ENCODE measurements at regions not wholly inside any gene's neighbourhood (a gene's known extent, or its start where the extent isn't known, plus 50 kb on each side); places are given as distances from the start of the nearest gene placed in this dataset.

GRCh38 chr2:30368258-30368657, 78.8 kb upstream of the LCLAT1 start:
- no peak overlapping the region for H3K4me3 ChIP-seq (ENCODE audit: low read length)
- 74% methylated on average over 5 of the region's 5 CpGs for WGBS
- H3K27ac ChIP-seq (ENCODE audit: low read length): no peak overlapping the region
- DNase-seq: no peak
- peaks cover 3% of the 10 kb centered on the region for H3K4me1 ChIP-seq (ENCODE audit: control insufficient read depth, insufficient read depth, low read length)
- no peak for ATAC-seq
- no peaks in the 10 kb centered on the region for H3K9me3 ChIP-seq (ENCODE audit: control insufficient read depth, low read length)
- intact Hi-C loops (cut with DNase I): no loop called here
- no peaks in the 10 kb centered on the region for H3K27me3 ChIP-seq (ENCODE audit: control insufficient read depth, insufficient read depth)

- H3K27ac ChIP-seq (ENCODE audit: low read length): no peak overlapping the region
- no peak for DNase-seq
- 91% methylated on average over 2 of the region's 2 CpGs for WGBS
Measured at GRCh38 chr2:30371028-30371689, 75.9 kb upstream of the LCLAT1 start.

DNA sequence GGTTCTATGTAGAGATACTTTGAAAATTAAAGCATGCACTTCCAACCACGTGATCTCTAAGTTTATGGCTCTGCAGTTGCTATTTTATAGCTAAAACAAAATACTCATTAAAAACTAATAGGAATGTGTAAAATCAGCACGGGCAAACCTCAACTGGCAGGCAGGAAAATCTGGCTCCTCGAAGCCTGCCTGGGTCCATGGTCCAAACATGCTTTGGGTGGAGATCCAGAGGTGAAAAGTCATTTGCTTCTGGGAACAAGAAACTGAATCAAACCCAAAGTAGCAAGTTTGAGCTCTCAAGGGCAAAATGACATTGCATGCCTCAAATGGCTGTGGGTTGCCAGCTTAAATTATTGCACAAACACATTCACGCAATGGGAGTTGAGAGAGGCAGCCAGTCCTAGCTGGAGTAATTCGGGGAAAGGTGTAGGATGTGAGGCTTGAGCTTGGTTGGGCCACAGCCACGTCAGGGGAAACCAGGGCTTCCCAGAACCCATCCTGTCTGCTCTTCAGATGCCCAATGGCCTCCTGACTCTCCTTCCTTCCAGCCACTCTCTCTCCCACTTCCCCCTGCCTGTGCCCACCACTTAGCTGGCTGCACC, 75.2 kb upstream of the LCLAT1 start:
- Histone ChIP-seq H3K4me1 (ENCODE audit: control insufficient read depth, insufficient read depth, low read length) (no peaks in the 10 kb centered on the region), H3K4me3 (ENCODE audit: low read length) (no peak overlapping the region), H3K9me3 (ENCODE audit: control insufficient read depth, low read length) (no peaks in the 10 kb centered on the region), H3K27ac (ENCODE audit: low read length) (no peak overlapping the region), H3K27me3 (ENCODE audit: control insufficient read depth, insufficient read depth) (no peaks in the 10 kb centered on the region)
- DNase-seq (no peak), ATAC-seq (peak; percentile 37 to 58)
- intact Hi-C loops (cut with DNase I): no loop called here
- 68% methylated on average over 6 of the region's 6 CpGs for WGBS

More at GRCh38 chr2:30371028-30371689, 75.9 kb upstream of the LCLAT1 start:
- H3K4me1 ChIP-seq (ENCODE audit: control insufficient read depth, insufficient read depth, low read length): peaks cover 3% of the 10 kb centered on the region
- no peaks in the 10 kb centered on the region for H3K9me3 ChIP-seq (ENCODE audit: control insufficient read depth, low read length)
- no peak for ATAC-seq
- intact Hi-C loops (cut with DNase I): no loop called here
- no peaks in the 10 kb centered on the region for H3K27me3 ChIP-seq (ENCODE audit: control insufficient read depth, insufficient read depth)
- no peak overlapping the region for H3K4me3 ChIP-seq (ENCODE audit: low read length)

GRCh38 chr2:30372826-30373225, 74.2 kb upstream of the LCLAT1 start:
- Histone ChIP-seq H3K27ac (ENCODE audit: low read length) (no peak overlapping the region), H3K4me3 (ENCODE audit: low read length) (no peak overlapping the region), H3K9me3 (ENCODE audit: control insufficient read depth, low read length) (no peaks in the 10 kb centered on the region), H3K27me3 (ENCODE audit: control insufficient read depth, insufficient read depth) (no peaks in the 10 kb centered on the region), H3K4me1 (ENCODE audit: control insufficient read depth, insufficient read depth, low read length) (no peaks in the 10 kb centered on the region)
- no peak for DNase-seq
- ATAC-seq: no peak
- intact Hi-C loops (cut with DNase I): no loop called here

DNA sequence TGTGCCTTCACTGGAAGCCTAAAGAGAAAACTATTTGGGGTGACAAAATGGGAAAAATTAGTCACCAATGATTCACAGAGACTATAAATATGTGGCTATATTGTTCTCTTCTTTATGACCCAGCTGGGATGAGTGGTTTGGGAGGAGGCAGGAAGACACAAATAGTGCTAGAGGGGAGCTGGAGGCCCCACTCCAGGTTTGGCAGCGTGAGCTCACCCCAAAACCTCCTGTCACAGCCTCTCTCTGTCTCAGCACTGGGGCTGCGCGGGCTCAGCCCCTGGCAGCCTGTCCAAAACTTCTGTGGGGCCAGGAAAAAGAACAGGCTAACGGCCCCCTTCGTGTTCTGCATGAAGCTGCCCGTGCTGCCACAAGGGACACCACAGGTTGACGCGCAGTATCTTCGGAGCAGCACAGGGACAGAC, 73.2 kb upstream of the LCLAT1 start:
- no peaks in the 10 kb centered on the region for H3K27me3 ChIP-seq (ENCODE audit: control insufficient read depth, insufficient read depth)
- H3K4me3 ChIP-seq (ENCODE audit: low read length): no peak overlapping the region
- no peak overlapping the region for H3K27ac ChIP-seq (ENCODE audit: low read length)
- no peaks in the 10 kb centered on the region for H3K4me1 ChIP-seq (ENCODE audit: control insufficient read depth, insufficient read depth, low read length)
- 83% methylated on average over 9 of the region's 9 CpGs for WGBS
- ATAC-seq (peak in 1 of 2 donors; percentile 11), DNase-seq (no peak)
- no peaks in the 10 kb centered on the region for H3K9me3 ChIP-seq (ENCODE audit: control insufficient read depth, low read length)
- intact Hi-C loops (cut with DNase I): no loop called here

DNA sequence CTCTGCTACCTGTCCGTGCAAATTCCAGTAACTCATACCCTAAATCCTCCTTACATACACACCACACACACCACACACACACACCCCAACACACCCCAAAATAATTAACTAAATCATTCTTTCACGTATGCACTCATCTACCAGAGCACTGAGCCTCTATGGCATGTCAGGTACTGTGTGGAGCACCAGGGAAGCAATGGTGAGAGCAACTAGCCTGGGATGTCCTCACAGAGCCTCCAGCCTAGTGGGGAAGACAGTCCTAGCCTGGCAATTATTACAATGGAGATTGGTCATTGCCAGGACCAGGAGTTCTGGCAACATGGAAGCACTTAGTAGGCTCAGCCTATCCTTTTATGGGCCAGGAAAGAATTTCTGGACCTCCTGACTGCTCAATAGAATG, 72.7 kb upstream of the LCLAT1 start:
- WGBS: 92% methylated on average over 2 of the region's 2 CpGs
- H3K4me1 ChIP-seq (ENCODE audit: control insufficient read depth, insufficient read depth, low read length): no peaks in the 10 kb centered on the region

DNA sequence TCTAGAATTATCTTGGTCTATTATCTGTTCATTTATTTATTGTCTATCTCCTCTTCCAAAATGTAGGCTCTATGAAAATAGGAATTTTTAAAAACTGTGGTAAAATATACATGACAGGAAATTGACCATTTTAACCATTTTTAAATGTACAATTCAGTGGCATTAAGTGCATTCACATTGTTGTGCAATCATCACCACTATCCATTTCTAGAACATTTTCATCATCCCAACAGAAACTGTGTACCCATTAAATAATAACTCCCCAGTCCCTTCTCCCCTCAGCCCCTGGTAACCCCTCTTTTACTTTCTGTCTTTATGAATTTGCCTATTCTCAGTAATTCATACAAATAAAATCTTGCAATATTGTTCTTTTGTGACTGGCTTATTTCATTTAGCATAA, 71.1 kb upstream of the LCLAT1 start:
- Histone ChIP-seq H3K27me3 (ENCODE audit: control insufficient read depth, insufficient read depth) (no peaks in the 10 kb centered on the region), H3K27ac (ENCODE audit: low read length) (no peak overlapping the region), H3K4me1 (ENCODE audit: control insufficient read depth, insufficient read depth, low read length) (no peaks in the 10 kb centered on the region), H3K9me3 (ENCODE audit: control insufficient read depth, low read length) (no peaks in the 10 kb centered on the region), H3K4me3 (ENCODE audit: low read length) (no peak overlapping the region)
- DNase-seq (no peak), ATAC-seq (no peak)
- intact Hi-C loops (cut with DNase I): no loop called here

More for the DNA sequence above, 72.7 kb upstream of the LCLAT1 start:
- H3K27me3 ChIP-seq (ENCODE audit: control insufficient read depth, insufficient read depth): no peaks in the 10 kb centered on the region
- DNase-seq (no peak), ATAC-seq (no peak)
- no peak overlapping the region for H3K4me3 ChIP-seq (ENCODE audit: low read length)
- no peak overlapping the region for H3K27ac ChIP-seq (ENCODE audit: low read length)
- no peaks in the 10 kb centered on the region for H3K9me3 ChIP-seq (ENCODE audit: control insufficient read depth, low read length)
- intact Hi-C loops (cut with DNase I): no loop called here

- Histone ChIP-seq H3K9me3 (ENCODE audit: control insufficient read depth, low read length) (no peaks in the 10 kb centered on the region), H3K4me1 (ENCODE audit: control insufficient read depth, insufficient read depth, low read length) (no peaks in the 10 kb centered on the region), H3K27me3 (ENCODE audit: control insufficient read depth, insufficient read depth) (no peaks in the 10 kb centered on the region), H3K27ac (ENCODE audit: low read length) (no peak overlapping the region), H3K4me3 (ENCODE audit: low read length) (no peak overlapping the region)
- ATAC-seq (no peak), DNase-seq (no peak)
- intact Hi-C loops (cut with DNase I): no loop called here
- WGBS: 97% methylated on average over 1 of the region's 1 CpG
Measured at GRCh38 chr2:30379481-30379880, 67.6 kb upstream of the LCLAT1 start.

DNA sequence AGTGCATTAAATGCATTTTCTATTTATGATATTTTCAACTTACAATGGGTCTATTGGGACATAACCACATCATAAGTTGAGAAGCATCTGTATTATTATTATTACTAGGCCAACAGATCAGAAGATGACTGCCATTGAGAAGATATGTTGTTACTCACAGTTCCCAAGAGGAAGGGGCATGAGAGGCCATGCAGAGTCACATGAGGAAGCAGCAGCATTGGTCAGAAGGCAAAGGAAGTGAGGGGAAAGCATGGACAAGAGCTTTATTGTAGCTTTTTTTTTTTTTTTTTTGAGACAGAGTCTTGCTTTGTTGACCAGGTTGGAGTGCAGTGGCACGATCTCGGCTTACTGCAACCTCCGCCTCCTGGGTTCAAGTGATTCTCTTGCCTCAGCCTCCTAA, 66.2 kb upstream of the LCLAT1 start:
- no peaks in the 10 kb centered on the region for H3K4me1 ChIP-seq (ENCODE audit: control insufficient read depth, insufficient read depth, low read length)
- intact Hi-C loops (cut with DNase I): no loop called here
- H3K4me3 ChIP-seq (ENCODE audit: low read length): no peak overlapping the region
- no peaks in the 10 kb centered on the region for H3K9me3 ChIP-seq (ENCODE audit: control insufficient read depth, low read length)
- no peak overlapping the region for H3K27ac ChIP-seq (ENCODE audit: low read length)
- 93% methylated on average over 3 of the region's 3 CpGs for WGBS
- no peak for ATAC-seq
- no peaks in the 10 kb centered on the region for H3K27me3 ChIP-seq (ENCODE audit: control insufficient read depth, insufficient read depth)
- DNase-seq: no peak

DNA sequence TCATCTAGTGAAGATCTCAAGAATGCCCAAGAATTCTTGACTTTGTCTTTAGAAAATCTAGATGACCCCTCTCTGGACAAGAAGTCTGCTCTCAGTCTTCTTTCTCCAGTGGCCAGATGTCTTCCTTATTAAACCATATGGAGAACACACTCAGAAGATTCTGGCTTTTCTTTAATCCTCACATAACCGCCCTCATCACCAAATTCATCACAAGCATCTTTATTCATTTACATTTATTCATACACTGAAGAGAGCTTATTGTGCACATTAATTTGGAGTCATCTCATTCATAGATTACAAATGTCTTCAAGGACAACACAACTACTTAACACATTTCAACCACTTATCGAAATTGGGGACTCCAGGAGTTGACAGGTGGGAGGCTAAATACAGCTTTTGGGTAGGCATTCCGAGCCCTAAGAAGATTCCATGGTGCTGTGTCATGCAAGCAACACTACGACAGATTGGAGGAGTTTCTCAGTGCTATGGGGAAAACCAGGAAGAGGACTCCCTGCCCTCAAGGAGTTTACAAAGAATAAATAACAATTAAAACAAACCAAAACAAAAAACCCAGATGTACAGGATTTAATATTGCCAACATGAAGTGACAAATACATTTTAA, 64.8 kb upstream of the LCLAT1 start:
- no peaks in the 10 kb centered on the region for H3K9me3 ChIP-seq (ENCODE audit: control insufficient read depth, low read length)
- 84% methylated on average over 4 of the region's 4 CpGs for WGBS
- H3K27me3 ChIP-seq (ENCODE audit: control insufficient read depth, insufficient read depth): no peaks in the 10 kb centered on the region
- DNase-seq (no peak), ATAC-seq (no peak)
- intact Hi-C loops (cut with DNase I): no loop called here
- no peaks in the 10 kb centered on the region for H3K4me1 ChIP-seq (ENCODE audit: control insufficient read depth, insufficient read depth, low read length)
- no peak overlapping the region for H3K4me3 ChIP-seq (ENCODE audit: low read length)
- H3K27ac ChIP-seq (ENCODE audit: low read length): no peak overlapping the region

DNA sequence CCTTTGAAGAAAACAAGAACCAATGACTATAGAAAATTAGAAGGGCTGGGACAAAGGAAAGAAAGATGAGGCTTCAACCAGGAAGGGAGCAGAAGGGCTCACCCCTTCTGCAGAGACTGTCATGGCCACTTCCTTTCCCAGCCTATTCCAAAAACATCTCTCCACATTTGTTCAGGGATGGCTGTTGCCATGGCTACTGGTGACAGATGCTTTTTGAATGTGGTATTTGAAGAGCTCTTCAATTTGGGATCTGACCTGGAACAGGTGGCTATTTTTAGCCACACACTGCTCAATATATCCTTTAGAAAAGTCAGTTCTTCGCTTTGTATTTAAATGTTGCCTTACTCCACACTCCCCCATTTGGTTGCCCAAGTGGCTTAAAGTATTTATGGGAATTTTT, 64.1 kb upstream of the LCLAT1 start:
- WGBS: 91% methylated on average over 1 of the region's 1 CpG
- H3K27me3 ChIP-seq (ENCODE audit: control insufficient read depth, insufficient read depth): no peaks in the 10 kb centered on the region
- no peaks in the 10 kb centered on the region for H3K9me3 ChIP-seq (ENCODE audit: control insufficient read depth, low read length)
- no peak overlapping the region for H3K4me3 ChIP-seq (ENCODE audit: low read length)
- intact Hi-C loops (cut with DNase I): no loop called here
- no peak overlapping the region for H3K27ac ChIP-seq (ENCODE audit: low read length)
- ATAC-seq: no peak
- H3K4me1 ChIP-seq (ENCODE audit: control insufficient read depth, insufficient read depth, low read length): no peaks in the 10 kb centered on the region
- DNase-seq: no peak

Data from right cardiac atrium (tissue), 5 donors.